GM21786 (cell line): ENCODE measurements at regions not wholly inside any gene's neighbourhood (a gene's known extent, or its start where the extent isn't known, plus 50 kb on each side); places are given as distances from the start of the nearest gene placed in this dataset.
"Not testable (repeated sequence)": the region's sequence is repeated elsewhere in the genome, so short reads cannot be mapped to it uniquely, and the experiment has no call there.

Experiments used
- ATAC-seq: cut with Tn5 transposase; IDR thresholded peaks from one replicate; pipeline ENCODE4 v1.9.1; 2021; ENCODE audit not compliant: unreplicated experiment

DNA sequence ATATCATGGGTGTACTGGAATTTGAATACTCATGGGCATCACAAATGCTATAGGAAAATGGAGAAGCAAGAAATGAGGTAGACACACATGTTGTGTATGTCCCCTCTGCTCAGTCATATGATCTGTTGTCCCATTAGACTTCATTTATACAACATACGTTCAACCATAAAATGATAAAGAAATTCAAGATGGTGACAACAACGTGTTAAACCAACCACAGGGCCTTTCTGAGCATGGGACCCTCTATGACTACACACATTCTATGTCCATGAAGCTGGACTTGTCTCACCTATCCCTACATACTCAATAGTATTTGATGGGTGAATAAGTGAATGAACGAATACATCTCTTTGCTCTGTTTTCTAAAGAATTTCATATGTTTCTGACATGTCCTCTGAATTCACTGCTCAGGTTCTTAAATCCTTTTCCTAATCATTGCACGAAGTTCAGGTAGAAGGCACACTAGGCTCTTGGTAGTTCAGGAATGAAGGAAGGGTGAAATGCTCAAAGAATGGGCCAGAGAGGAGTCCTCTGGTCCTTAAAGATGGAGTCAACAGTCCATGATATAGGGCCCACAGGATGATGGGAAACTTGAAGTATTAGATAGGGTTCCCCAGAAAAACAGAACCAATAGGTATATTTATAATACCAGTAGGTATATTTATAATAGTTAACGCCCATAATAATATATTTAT, 105.7 kb upstream of the PPM1H start:
- ATAC-seq, result no peak

DNA sequence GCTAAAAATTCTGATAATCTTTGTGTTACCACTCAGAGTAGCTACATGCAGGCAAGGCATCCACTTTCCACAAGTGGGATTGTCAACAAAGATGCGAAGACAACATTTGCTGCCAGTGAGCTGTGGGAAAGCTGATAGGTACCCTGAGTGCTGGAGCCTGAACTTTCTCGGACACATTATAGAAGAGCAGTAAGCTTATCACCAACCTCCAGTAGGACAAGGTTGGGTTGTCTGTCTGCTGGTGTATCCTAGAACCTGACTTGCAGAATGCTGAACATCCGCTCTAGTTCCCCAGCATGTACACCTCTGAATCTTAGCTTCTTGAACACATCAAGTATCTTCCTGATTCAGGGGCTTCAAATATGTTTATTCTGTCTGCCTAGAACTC, 103.8 kb upstream of the PPM1H start:
- no peak for ATAC-seq

DNA sequence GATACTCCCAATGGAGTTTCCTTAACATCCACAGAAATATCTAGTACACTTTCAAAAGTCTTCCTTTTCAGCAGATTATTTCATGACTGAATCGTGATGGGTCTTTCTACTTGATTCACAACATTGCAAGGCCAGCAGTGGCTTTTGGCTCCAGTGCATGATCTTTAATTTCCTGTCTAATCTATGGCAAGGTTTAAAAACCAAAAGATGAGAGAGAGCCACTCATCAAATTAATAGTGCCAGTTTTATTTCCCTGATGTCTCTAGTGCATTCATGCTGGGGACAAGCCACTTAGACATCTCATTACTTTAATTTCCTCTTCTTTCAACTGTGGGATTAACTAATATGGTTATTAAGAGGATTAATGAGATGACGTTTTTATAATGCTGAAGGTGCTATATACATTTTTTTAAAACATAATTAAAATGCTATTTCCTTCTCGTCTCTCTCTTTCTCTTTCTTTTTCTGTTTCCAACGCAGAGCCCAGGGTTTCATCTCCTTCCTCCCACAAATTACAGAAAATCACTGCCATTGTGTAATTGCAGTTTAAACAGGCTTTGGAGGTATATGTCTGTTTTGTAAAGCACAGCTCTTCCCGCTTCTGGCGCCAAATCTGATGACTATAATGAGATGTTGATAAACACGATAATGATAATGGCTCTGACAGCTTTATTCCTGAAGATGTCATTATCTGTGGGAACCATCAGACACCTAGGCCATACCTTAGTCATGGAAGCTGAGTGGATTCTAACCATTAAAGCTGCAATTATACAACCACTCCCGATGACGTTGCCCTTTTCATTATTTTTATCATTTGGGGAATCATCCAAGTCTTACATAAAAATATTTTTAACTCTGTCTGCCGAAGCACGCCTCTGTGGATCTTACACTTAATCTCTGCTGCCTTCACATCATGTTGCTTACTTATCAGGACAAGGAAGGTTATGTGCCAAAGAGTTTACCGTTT, 103.1 kb upstream of the PPM1H start:
- no peak for ATAC-seq

DNA sequence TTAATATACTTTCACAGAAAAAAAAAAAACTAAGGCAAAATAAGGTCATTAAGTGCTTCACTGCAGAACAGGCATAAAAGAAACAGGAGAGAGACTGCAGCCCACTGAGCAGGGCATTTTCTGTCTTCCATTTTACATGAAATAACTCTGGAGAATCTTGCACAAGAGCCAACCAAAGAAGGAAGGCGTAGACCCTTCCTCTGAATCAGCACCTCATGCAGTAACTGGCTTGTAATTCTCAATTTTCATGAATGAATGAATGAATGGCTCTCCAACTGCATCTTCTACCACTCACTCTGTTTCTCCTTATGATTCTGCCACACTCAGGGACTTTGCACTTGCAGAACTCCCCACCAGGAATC, 102.0 kb upstream of the PPM1H start:
- no peak for ATAC-seq

DNA sequence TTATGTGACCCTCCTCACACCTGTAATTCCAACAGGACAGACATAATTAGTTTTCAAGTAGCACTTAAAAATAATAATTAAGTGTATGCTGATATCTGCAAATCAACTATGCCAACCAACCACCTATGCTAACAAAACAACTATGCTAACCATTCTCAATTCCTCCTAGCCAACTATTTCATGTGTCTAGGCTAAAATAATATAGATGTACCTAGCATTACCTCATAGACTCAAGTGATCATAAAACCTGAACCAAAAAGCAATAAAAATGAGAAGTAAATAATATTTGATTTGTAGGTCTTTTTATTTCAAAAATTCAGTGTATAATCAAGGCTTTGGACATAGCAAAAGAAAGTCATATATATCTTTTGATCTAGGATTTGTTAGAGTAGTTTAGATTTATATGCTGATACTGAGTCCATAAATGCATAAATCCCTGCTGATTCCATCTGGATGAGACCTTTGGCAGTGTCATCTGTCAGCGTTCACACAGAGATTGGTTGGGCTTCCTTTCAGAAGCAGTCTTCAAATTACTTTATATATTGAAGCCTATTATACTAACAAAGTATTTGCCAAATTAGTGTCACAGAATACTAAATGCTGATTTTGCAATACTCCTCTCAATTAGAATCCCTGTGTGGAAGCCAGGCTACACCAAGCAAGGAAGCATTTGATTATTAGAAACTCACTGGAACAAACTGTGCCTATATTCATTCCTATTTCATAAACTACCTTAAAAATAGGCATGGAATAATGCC, 101.4 kb upstream of the PPM1H start:
- no peak for ATAC-seq

DNA sequence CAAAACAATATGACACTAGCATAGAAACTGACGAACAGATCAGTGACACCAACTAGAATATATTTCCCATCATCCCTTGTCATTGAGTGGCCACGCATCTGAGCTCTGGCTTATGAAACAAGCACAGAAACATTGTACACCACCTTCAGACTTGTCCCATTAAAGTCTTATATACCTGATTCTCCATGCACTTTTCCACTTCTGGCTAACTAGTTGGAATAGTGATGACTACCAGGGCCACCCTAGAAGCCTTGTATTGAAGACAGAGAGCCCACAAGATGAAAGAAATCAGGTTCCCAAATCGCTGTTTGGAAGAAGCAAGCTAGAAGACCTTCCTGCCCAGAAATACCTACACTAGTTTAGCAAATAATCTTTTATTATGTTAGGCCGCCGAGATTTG, 99.7 kb upstream of the PPM1H start:
- ATAC-seq, result no peak

DNA sequence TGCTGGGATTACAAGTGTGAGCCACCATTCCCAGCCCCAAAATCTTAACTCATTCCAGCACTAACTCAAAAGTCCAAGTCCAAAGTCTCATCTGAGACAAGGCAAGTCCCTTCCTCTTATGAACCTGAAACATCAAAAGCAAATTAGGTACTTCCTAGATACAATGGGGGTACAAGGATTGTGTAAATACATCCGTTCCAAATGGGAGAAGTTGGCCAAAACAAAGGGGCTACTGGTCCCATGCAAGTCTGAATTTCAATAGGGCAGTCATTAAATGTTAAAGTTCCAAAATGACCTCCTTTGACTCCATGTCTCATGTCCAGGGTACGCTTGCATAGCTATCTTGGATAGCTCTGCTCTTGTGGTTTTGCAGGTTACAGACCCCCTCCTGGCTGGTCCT, 94.7 kb upstream of the PPM1H start:
- no peak for ATAC-seq

DNA sequence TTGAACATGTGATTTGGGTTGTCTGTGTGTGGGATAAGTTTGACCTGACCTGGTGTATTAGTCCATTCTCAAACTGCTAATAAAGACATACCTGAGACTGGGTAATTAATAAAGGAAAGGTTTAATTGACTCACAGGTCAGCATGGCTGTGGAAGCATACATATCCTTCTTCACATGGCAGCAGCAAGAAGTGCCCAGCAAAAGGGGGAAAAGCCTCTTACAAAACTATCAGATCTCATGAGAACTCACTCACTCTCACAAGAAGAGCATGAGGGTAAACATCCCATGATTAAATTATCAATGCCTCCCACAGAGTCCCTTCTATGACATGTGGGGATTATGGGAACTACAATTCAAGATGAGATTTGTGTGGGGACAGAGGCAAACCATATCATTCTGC, 94.0 kb upstream of the PPM1H start:
- ATAC-seq, result no peak

DNA sequence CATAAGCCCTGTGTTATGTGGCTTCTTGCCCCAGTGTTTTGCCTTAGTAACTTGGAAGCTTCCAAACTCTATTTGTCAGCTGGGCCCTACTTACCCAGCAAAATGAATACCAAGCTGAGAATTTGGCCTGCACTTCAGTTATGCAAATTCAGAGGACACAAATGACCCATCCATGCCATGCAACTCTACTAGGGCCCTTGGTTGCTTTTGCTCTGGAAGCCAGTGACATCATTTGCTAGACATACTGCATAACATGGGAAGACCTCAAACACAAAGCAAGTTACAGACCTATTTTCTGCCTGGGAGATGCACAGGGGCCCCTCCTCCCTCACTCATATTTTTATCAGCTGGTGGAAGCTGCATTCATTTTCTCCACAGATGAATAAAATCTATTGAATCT, 90.2 kb upstream of the PPM1H start:
- no peak for ATAC-seq

DNA sequence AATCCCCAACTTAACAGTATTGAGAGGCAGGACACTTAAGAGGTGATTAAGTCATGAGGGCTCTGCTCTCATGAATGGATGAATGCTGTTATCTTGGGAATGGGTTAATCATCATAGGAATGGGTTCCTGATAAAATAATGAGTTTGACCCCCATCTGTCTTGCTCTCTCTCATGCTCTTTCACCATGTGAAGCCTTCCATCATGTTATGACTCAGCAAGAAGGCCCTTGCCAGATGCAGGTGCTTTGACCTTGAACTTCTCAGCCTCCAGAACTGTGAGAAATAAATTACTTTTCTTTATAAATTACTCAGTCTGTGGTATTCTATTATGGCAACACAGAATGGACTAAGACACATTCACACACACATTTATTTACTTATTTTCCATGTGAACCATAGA, 89.0 kb upstream of the PPM1H start:
- no peak for ATAC-seq

DNA sequence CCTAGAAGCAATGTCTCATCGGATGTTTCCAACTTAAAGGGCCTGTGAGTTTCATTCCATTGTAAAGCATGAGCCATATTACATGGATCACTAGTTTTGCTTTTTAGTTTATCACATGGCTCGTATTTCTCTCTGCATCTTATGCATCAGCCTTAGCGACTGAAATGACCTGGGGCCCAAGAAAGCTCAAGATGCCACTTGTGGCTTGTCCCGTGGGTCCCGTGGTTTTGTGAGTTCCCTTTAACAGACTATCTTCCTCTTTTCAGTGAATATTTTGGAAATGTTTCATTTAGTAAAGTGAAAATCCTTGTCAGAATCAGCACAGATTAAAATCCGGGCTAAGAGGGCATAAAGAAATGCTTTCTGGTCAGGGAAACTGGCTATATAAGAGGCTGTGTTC, 86.2 kb upstream of the PPM1H start:
- ATAC-seq, result no peak

DNA sequence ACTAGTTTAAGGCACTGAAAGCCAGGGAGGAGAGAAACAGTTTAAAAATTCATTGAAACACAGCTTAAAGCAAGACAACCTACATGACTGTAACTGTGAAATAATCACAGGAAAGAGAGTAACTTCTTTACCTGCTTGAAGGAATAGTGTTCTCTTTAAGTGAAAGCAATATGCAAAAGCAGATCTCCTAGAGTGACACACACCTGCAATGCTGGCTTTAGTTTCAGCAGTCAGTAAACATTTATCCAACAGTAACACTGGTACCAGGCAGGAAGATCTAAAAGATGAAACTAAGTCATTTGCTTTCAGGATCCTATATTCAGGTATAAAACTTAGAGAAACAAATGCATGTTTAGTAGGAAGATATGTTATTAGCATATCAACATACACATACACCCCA, 85.3 kb upstream of the PPM1H start:
- no peak for ATAC-seq

DNA sequence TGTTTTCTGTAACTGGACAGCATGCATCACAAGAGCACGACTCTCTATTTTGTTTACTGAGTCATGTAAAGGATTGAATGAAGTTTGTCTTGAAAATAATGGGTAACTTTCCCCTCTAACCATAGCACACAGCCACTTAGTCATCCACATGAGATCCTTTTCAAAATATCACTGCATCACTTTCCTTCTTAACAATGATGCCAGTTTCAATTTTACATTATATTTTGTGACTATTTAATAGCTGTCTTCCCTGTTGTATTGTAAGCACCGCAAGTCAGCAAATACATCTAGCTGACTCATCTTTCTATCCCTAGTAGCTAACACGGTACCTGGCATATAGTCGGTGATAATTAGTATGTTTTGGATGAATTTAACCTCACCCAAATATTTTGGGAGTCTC, 83.3 kb upstream of the PPM1H start:
- no peak for ATAC-seq

DNA sequence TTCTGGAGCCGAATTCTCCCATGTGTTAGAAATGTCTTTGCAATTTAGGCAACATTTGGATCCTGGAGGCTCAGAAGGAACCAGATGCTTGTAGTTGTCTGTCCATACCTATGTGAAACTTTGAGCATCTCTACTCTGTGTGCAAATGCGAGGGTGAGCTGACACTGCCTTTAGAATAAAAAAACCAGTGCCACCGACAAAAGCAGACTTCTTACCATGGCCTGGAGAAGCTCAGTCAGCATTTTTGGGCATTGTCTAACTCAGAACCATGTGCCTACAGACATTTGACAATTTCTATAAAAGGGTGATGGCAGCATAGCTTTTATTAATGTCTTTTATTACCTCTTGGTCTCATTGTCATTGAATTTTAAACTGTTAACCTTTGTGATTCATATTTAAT, 78.4 kb upstream of the PPM1H start:
- ATAC-seq, result no peak

DNA sequence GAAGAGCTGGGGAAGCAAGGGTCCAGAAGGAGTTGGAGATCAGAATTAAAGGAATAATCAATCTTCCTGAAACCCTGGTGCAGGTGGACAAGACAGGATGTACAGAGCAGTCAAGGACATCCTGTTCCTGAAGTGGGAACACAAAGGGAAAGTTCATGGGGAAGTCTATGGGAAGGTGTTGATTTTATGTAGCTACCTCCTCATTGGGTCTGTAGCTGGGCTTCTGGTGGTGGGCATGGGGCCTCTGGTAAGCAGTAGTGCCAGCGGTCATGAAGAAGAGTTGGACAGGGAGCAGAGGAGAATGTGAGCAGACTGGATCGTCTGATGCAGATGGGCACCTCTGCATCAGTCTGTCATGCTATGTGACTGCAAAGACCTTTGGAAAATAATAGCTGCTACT, 75.7 kb upstream of the PPM1H start:
- no peak for ATAC-seq

DNA sequence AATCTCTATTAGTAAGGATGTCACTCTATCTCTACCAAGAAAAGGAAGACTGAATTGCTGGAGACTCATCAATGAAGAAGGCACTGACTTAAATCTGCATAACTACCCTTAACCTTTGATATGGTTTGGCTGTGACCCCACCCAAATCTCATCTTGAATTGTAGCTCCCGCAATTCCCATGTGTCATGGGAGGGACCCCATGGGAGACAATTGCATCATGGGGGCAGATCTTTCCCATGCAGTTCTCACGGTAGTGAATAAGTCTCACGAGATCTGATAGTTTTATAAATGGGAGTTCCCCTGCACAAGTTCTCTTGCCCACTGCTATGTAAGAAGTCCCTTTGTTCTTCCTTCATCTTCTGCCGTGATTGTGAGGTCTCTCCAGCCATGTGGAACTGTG, 73.4 kb upstream of the PPM1H start:
- ATAC-seq, result no peak

DNA sequence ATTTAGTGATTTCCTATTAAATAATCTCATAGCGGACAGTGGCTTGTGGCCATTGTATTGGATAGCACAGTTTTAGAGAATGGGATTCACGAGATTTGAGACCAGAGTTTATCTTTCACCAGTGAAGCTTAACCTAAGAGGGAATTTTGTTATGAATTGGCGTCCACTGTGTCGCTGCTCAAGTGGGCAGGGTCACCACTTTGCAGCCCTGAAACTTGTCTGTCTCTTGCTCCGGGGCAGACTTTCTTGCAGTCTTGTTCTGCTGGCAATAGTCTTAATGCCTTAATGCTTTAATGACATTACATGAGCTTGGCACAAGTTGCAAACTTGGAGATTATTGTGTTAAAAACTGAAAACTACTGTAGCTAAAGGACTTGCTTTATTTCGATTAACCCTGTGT, 72.8 kb upstream of the PPM1H start:
- ATAC-seq, result no peak

DNA sequence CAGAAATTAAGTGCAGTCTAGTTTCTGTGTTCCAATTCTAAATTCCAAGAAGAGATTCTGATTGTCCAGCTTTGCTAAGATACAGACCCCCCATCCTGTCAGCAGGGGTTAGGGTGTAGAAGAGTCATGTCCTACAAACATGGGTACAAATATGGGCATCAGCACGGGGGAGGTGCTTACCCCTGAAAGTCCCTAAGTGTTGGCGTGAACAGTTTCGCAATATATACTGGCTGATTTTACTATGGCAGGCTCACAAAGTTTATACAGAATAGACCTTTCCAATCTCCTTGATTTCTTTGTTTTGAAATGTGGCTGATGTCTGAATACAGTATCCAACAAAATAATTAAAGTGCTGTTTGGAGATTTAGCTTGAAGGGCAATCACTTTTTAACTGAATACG, 71.6 kb upstream of the PPM1H start:
- no peak for ATAC-seq

DNA sequence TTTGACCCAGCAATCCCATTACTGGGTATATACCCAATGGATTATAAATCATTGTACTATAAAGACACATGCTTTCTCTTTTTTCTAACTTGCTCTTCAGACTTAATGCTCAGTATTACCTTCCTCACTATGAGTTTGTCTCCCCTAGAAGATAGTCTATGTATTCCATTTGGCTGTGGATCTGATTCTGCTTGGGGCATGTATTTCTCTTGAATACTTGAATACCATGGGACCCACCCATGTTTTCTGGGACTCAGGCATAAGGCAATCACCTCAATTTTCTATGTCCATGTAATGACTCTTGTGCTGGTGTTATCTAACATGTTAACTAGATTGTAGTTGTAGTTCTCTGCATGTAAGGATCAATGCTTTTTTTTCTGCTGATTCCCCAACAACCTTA, 70.4 kb upstream of the PPM1H start:
- ATAC-seq, result no peak

DNA sequence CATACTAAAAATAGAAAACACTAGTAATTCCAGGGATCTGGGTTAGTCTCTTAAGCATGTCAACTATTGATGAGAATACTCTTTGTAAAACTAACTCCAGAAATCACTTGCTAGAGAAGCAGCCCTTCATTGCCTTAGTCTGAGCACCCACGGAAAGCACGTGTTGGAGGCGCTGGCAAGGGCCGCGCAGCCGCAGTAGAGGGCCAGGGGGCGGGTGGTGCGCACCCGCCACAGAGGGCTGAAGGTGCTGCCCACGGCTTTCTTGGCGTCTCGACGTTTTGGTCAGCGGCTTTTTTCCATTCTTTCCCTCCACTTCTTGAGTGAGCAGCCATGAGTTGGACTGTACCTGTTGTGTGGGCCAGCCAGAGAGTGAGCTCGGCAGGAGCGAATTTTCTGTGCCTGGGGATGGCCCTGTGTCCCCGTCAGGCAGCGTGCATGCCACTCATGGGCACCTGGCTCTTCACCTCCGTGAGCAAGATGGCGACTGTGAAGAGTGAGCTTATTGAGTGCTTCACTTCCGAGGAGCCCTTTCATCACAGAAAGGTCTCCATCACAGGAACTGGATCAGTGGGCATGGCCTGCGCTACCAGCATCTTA, 68.4 kb upstream of the PPM1H start:
- ATAC-seq, result no peak

DNA sequence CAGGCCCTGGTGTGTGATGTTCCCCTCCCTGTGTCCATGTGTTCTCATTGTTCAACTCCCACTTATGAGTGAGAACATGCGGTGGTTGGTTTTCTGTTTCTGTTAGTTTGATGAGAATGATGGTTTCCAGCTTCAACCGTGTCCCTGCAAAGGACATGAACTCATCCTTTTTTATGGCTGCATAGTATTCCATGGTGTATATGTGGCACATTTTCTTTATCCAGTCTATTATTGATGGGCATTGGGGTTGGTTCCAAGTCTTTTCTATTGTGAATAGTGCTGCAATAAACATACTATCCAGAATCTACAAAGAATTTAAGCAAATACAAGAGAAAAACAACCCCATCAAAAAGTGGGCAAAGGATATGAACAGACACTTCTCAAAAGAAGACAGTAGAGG, 67.1 kb upstream of the PPM1H start:
- ATAC-seq, result not testable (repeated sequence)
